ENCODE measurements at regions not wholly inside any gene's neighbourhood (a gene's known extent, or its start where the extent isn't known, plus 50 kb on each side); places are given as distances from the start of the nearest gene placed in this dataset.

DNA sequence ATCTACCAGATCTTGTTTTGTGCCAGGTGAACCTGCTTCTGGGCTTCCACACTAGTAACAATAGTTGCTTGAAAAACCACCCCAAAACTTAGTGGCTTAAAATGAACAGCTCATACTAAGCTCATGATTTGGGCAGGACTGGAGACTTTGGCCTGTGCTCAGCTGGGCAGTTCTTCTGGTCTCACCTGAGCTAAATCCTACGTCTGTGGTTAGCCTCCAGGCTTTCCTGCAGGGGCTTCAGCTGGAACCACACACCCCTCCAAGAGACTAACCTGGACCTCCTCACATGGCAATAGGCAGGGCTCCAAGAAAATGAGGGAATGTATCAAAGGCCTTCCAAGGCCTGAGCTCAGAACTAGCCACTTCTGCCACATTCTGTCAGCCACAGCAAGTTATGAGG, 144.1 kb downstream of the CD8B2 start:
- TF ChIP-seq, protein P1, sequence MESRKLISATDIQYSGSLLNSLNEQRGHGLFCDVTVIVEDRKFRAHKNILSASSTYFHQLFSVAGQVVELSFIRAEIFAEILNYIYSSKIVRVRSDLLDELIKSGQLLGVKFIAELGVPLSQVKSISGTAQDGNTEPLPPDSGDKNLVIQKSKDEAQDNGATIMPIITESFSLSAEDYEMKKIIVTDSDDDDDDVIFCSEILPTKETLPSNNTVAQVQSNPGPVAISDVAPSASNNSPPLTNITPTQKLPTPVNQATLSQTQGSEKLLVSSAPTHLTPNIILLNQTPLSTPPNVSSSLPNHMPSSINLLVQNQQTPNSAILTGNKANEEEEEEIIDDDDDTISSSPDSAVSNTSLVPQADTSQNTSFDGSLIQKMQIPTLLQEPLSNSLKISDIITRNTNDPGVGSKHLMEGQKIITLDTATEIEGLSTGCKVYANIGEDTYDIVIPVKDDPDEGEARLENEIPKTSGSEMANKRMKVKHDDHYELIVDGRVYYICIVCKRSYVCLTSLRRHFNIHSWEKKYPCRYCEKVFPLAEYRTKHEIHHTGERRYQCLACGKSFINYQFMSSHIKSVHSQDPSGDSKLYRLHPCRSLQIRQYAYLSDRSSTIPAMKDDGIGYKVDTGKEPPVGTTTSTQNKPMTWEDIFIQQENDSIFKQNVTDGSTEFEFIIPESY (IDR thresholded peaks at IDR 0.05) = no peak
- TF ChIP-seq, protein P2, sequence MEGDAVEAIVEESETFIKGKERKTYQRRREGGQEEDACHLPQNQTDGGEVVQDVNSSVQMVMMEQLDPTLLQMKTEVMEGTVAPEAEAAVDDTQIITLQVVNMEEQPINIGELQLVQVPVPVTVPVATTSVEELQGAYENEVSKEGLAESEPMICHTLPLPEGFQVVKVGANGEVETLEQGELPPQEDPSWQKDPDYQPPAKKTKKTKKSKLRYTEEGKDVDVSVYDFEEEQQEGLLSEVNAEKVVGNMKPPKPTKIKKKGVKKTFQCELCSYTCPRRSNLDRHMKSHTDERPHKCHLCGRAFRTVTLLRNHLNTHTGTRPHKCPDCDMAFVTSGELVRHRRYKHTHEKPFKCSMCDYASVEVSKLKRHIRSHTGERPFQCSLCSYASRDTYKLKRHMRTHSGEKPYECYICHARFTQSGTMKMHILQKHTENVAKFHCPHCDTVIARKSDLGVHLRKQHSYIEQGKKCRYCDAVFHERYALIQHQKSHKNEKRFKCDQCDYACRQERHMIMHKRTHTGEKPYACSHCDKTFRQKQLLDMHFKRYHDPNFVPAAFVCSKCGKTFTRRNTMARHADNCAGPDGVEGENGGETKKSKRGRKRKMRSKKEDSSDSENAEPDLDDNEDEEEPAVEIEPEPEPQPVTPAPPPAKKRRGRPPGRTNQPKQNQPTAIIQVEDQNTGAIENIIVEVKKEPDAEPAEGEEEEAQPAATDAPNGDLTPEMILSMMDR (IDR thresholded peaks at IDR 0.05; ENCODE audit: low read depth, low read length, missing input control) = no peak
- TF ChIP-seq JUND (IDR thresholded peaks at IDR 0.05) = no peak
- TF ChIP-seq, protein P3, sequence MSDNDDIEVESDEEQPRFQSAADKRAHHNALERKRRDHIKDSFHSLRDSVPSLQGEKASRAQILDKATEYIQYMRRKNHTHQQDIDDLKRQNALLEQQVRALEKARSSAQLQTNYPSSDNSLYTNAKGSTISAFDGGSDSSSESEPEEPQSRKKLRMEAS (IDR thresholded peaks at IDR 0.05) = no peak
- TF ChIP-seq HNF4G (IDR thresholded peaks at IDR 0.05) = no peak
- no peak for TF ChIP-seq TAF1 (conservative IDR thresholded peaks at IDR 0.05)
- no peak for TF ChIP-seq EGR1 (IDR thresholded peaks at IDR 0.05; ENCODE audit: low read depth in 2 of 2)

Measured in liver (tissue), 3 donors.